H1 (cell line): ENCODE measurements at regions not wholly inside any gene's neighbourhood (a gene's known extent, or its start where the extent isn't known, plus 50 kb on each side); places are given as distances from the start of the nearest gene placed in this dataset.

ENCODE experiments used
- CTCF ChIP-seq, 3 experiments: IDR thresholded peaks; 1 replicate in 2 of 3; 2 replicates in 1 of 3; pipeline versions ENCODE4 v1.5.1 to v1.6.1; 2011; ENCODE audit warnings: low read length in 3 of 3, mild to moderate bottlenecking in 3 of 3, inconsistent platforms in 2 of 3, low read depth in 1 of 3, moderate library complexity in 1 of 3; ENCODE audit not compliant: insufficient read depth in 1 of 3; ENCODE audit errors: control extremely low read depth in 1 of 3
- GABPA ChIP-seq: IDR thresholded peaks from 2 replicates; pipeline ENCODE4 v1.6.1; 2011; ENCODE audit warnings: mild to moderate bottlenecking, low read length, moderate library complexity, borderline replicate concordance; ENCODE audit not compliant: insufficient read depth

- no peak for TF ChIP-seq CTCF (IDR thresholded peaks at IDR 0.05; ENCODE audit: control extremely low read depth in 1 of 3, insufficient read depth in 1 of 3, low read depth in 1 of 3, low read length in 3 of 3)
- no peak for TF ChIP-seq GABPA
Observed at GRCh38 chr10:29214551-29214950, 74.3 kb upstream of the LYZL1 start (continued).
